SK-N-MC (cell line): ENCODE measurements at regions not wholly inside any gene's neighbourhood (a gene's known extent, or its start where the extent isn't known, plus 50 kb on each side); places are given as distances from the start of the nearest gene placed in this dataset.

Experiments used
- EZH2 ChIP-seq: fragments of 200-600 bp; sonication (generic); IDR thresholded peaks from one replicate; pipeline ENCODE4 v1.6.1; 2017; ENCODE audit warnings: antibody characterized with exemption
- POLR2AphosphoS5 ChIP-seq: IDR thresholded peaks from 2 replicates; pipeline ENCODE4 v1.6.1; 2012; ENCODE audit warnings: mild to moderate bottlenecking, low read depth, low read length, borderline replicate concordance

- no peak for TF ChIP-seq POLR2AphosphoS5
- TF ChIP-seq EZH2, result no peak
Measured at GRCh38 chr12:118488034-118488433, 111.7 kb downstream of the SUDS3 start.
